ENCODE measurements at regions not wholly inside any gene's neighbourhood (a gene's known extent, or its start where the extent isn't known, plus 50 kb on each side); places are given as distances from the start of the nearest gene placed in this dataset.
"Not testable (repeated sequence)": the region's sequence is repeated elsewhere in the genome, so short reads cannot be mapped to it uniquely, and the experiment has no call there.

- ATAC-seq = not testable (repeated sequence)
Measured at GRCh38 chr17:33882273-33882672, 372.8 kb upstream of the CCL2 start.

GRCh38 chr17:33882677-33883076 is 372.4 kb upstream of the CCL2 start:
- ATAC-seq = not testable (repeated sequence)

- no peak for TF ChIP-seq ISL1 (CRISPR knock-in tag; IDR thresholded peaks at IDR 0.05)
- TF ChIP-seq CSRNP3 (CRISPR knock-in tag; IDR thresholded peaks at IDR 0.05) = no peak
- no peak for TF ChIP-seq BACH2 (CRISPR knock-in tag; IDR thresholded peaks at IDR 0.05; ENCODE audit: borderline replicate concordance)
- TF ChIP-seq CREB5 (CRISPR knock-in tag; IDR thresholded peaks at IDR 0.05; ENCODE audit: low read depth) = no peak
- no peak for TF ChIP-seq TCF4 (CRISPR knock-in tag; IDR thresholded peaks at IDR 0.05; ENCODE audit: borderline replicate concordance)
- TF ChIP-seq ZFP30 (CRISPR knock-in tag; IDR thresholded peaks at IDR 0.05) = no peak
- TF ChIP-seq ZC3H10 (CRISPR knock-in tag; IDR thresholded peaks at IDR 0.05) = no peak
- no peak for TF ChIP-seq TOX (CRISPR knock-in tag; IDR thresholded peaks at IDR 0.05; ENCODE audit: borderline replicate concordance)
- no peak for TF ChIP-seq PATZ1 (CRISPR knock-in tag; IDR thresholded peaks at IDR 0.05; ENCODE audit: borderline replicate concordance)
- TF ChIP-seq PPARA (CRISPR knock-in tag; IDR thresholded peaks at IDR 0.05; ENCODE audit: borderline replicate concordance) = no peak
- no peak for TF ChIP-seq POU6F1 (CRISPR knock-in tag; IDR thresholded peaks at IDR 0.05; ENCODE audit: borderline replicate concordance, low read depth)
- TF ChIP-seq TSHZ2 (CRISPR knock-in tag; IDR thresholded peaks at IDR 0.05) = no peak
- no peak for TF ChIP-seq ZNF8 (CRISPR knock-in tag; IDR thresholded peaks at IDR 0.05)
- no peak for ATAC-seq
Measured at GRCh38 chr17:33888455-33888854, 366.6 kb upstream of the CCL2 start.

- no peak for TF ChIP-seq TCF4 (CRISPR knock-in tag; IDR thresholded peaks at IDR 0.05; ENCODE audit: borderline replicate concordance)
- no peak for TF ChIP-seq ZNF70 (CRISPR knock-in tag; IDR thresholded peaks at IDR 0.05)
- ATAC-seq = no peak
Measured at GRCh38 chr17:33889040-33889439, 366.0 kb upstream of the CCL2 start.

GRCh38 chr17:33889766-33890165 is 365.3 kb upstream of the CCL2 start:
- TF ChIP-seq CSDC2 (CRISPR knock-in tag; IDR thresholded peaks at IDR 0.05) (no peak), ESRRG (CRISPR knock-in tag; IDR thresholded peaks at IDR 0.05) (no peak), GLIS3 (CRISPR knock-in tag; IDR thresholded peaks at IDR 0.05) (no peak), PPARA (CRISPR knock-in tag; IDR thresholded peaks at IDR 0.05; ENCODE audit: borderline replicate concordance) (no peak), TCF4 (CRISPR knock-in tag; IDR thresholded peaks at IDR 0.05; ENCODE audit: borderline replicate concordance) (no peak), ZC3H10 (CRISPR knock-in tag; IDR thresholded peaks at IDR 0.05) (no peak), PATZ1 (CRISPR knock-in tag; IDR thresholded peaks at IDR 0.05; ENCODE audit: borderline replicate concordance) (no peak), ZFP3 (CRISPR knock-in tag; IDR thresholded peaks at IDR 0.05) (no peak), POU6F1 (CRISPR knock-in tag; IDR thresholded peaks at IDR 0.05; ENCODE audit: borderline replicate concordance, low read depth) (no peak), ARNTL (CRISPR knock-in tag; IDR thresholded peaks at IDR 0.05; ENCODE audit: borderline replicate concordance, low read depth) (no peak), SNAI2 (CRISPR knock-in tag; IDR thresholded peaks at IDR 0.05) (no peak), TOX (CRISPR knock-in tag; IDR thresholded peaks at IDR 0.05; ENCODE audit: borderline replicate concordance) (no peak), CREB5 (CRISPR knock-in tag; IDR thresholded peaks at IDR 0.05; ENCODE audit: low read depth) (no peak)
- no peak for ATAC-seq
